DOHH2 (cell line): ENCODE measurements at regions not wholly inside any gene's neighbourhood (a gene's known extent, or its start where the extent isn't known, plus 50 kb on each side); places are given as distances from the start of the nearest gene placed in this dataset.

Experiments used
- H3F3A ChIP-seq: fragments of 200-600 bp; sonication (generic), shearing (Covaris generic); 2 replicates; pipeline ENCODE4 v1.6.0; 2016; ENCODE audit warnings: antibody characterized with exemption, mild to moderate bottlenecking; ENCODE audit not compliant: control insufficient read depth, insufficient read depth
- H3K27ac ChIP-seq: fragments of 200-600 bp; sonication (generic); 2 replicates; pipeline ENCODE4 v1.5.1; 2014; ENCODE audit warnings: low read depth, mild to moderate bottlenecking, low read length, moderate library complexity
- H3K27me3 ChIP-seq: fragments of 200-600 bp; sonication (generic); 2 replicates; pipeline ENCODE4 v1.6.1; 2014; ENCODE audit warnings: mild to moderate bottlenecking, low read length, mixed read lengths; ENCODE audit not compliant: control insufficient read depth
- H3K36me3 ChIP-seq: fragments of 200-600 bp; sonication (generic); 2 replicates; pipeline ENCODE4 v1.6.1; 2014; ENCODE audit warnings: mild to moderate bottlenecking, low read length, moderate library complexity, mixed read lengths; ENCODE audit not compliant: control insufficient read depth
- H3K4me1 ChIP-seq: fragments of 200-600 bp; sonication (generic); 2 replicates; pipeline ENCODE4 v1.6.1; 2014; ENCODE audit warnings: mild to moderate bottlenecking, low read length, mixed read lengths; ENCODE audit not compliant: control insufficient read depth
- H3K4me2 ChIP-seq: fragments of 200-600 bp; sonication (generic); 2 replicates; pipeline ENCODE4 v1.6.0; 2014; ENCODE audit warnings: mild to moderate bottlenecking, low read length, moderate library complexity
- H3K4me3 ChIP-seq: fragments of 200-600 bp; sonication (generic); 2 replicates; pipeline ENCODE4 v1.5.1; 2014; ENCODE audit warnings: mild to moderate bottlenecking, low read length, mixed read lengths
- H3K79me2 ChIP-seq: fragments of 200-600 bp; sonication (generic); 2 replicates; pipeline ENCODE4 v1.6.1; 2014; ENCODE audit warnings: mild to moderate bottlenecking, low read length, mixed read lengths; ENCODE audit not compliant: control insufficient read depth
- H3K9me2 ChIP-seq: fragments of 200-600 bp; sonication (generic); replicated peaks from 2 replicates; pipeline ENCODE4 v1.6.1; 2014; ENCODE audit warnings: mild to moderate bottlenecking, low read length, mixed read lengths; ENCODE audit not compliant: control insufficient read depth
- H3K9me3 ChIP-seq: fragments of 200-600 bp; sonication (generic); 2 replicates; pipeline ENCODE4 v1.6.1; 2014; ENCODE audit warnings: antibody characterized with exemption, low read length, mixed read lengths; ENCODE audit not compliant: control insufficient read depth, insufficient read depth
- H4K20me1 ChIP-seq: fragments of 200-600 bp; sonication (generic); 2 replicates; pipeline ENCODE4 v1.6.0; 2014; ENCODE audit warnings: low read depth, mild to moderate bottlenecking, antibody characterized with exemption, low read length, moderate library complexity; ENCODE audit not compliant: control insufficient read depth, insufficient read depth
- EZH2phosphoT487 ChIP-seq: fragments of 200-600 bp; sonication (generic); IDR thresholded peaks from 2 replicates; pipeline ENCODE4 v1.6.1; 2017; ENCODE audit warnings: borderline replicate concordance, mild to moderate bottlenecking, antibody characterized with exemption, low read length, moderate library complexity, mixed read lengths
- TF ChIP-seq, protein P1 (sequence below): fragments of 200-600 bp; sonication (generic); IDR thresholded peaks from one replicate; pipeline ENCODE4 v1.5.1; 2014; ENCODE audit warnings: antibody characterized with exemption, mild to moderate bottlenecking, low read depth, low read length; ENCODE audit not compliant: poor library complexity, severe bottlenecking

DNA sequence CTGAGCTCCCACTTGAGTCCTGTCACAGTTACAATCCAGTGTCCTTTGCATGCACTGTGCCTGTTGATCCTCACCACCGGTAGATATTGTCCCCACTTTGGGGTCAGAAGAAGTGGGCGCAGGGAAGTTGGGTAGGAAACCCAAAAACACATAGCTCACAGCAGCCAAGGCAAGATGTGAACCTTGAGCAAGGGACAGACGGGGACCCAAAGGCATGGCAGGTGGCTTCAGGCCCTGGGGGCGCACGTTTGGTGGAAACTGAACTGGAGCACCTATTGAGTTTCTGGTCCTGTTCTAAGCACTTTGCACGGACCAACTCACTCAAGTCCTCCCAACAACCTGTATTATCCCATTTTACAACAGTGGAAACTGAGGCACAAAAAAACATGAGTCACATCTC, 82.8 kb upstream of the ZNF716 start:
- H3K79me2 ChIP-seq, result no peaks in the 10 kb centered on the region
- H3K36me3 ChIP-seq, result no peaks in the 10 kb centered on the region
- TF ChIP-seq, protein P1, sequence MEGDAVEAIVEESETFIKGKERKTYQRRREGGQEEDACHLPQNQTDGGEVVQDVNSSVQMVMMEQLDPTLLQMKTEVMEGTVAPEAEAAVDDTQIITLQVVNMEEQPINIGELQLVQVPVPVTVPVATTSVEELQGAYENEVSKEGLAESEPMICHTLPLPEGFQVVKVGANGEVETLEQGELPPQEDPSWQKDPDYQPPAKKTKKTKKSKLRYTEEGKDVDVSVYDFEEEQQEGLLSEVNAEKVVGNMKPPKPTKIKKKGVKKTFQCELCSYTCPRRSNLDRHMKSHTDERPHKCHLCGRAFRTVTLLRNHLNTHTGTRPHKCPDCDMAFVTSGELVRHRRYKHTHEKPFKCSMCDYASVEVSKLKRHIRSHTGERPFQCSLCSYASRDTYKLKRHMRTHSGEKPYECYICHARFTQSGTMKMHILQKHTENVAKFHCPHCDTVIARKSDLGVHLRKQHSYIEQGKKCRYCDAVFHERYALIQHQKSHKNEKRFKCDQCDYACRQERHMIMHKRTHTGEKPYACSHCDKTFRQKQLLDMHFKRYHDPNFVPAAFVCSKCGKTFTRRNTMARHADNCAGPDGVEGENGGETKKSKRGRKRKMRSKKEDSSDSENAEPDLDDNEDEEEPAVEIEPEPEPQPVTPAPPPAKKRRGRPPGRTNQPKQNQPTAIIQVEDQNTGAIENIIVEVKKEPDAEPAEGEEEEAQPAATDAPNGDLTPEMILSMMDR, result no peak
- H3K9me3 ChIP-seq, result peaks cover 40% of the 10 kb centered on the region
- H3K4me1 ChIP-seq, result no peaks in the 10 kb centered on the region
- H3K4me2 ChIP-seq, result no peak overlapping the region
- no peaks in the 10 kb centered on the region for H3K9me2 ChIP-seq
- H3K27ac ChIP-seq, result no peak overlapping the region
- H4K20me1 ChIP-seq, result no peaks in the 10 kb centered on the region
- H3K4me3 ChIP-seq, result no peak overlapping the region
- H3F3A ChIP-seq, result no peaks in the 10 kb centered on the region
- no peaks in the 10 kb centered on the region for H3K27me3 ChIP-seq

- Histone ChIP-seq H3K4me2 (no peak overlapping the region), H3K79me2 (no peaks in the 10 kb centered on the region), H3K27ac (no peak overlapping the region), H4K20me1 (no peaks in the 10 kb centered on the region), H3K36me3 (no peaks in the 10 kb centered on the region), H3F3A (no peaks in the 10 kb centered on the region), H3K9me3 (peaks cover 52% of the 10 kb centered on the region), H3K9me2 (no peaks in the 10 kb centered on the region), H3K27me3 (no peaks in the 10 kb centered on the region), H3K4me1 (no peaks in the 10 kb centered on the region), H3K4me3 (no peak overlapping the region)
- TF ChIP-seq, protein P1, result no peak
- TF ChIP-seq EZH2phosphoT487, result no peak
Observed at GRCh38 chr7:57370066-57370738, 79.8 kb upstream of the ZNF716 start.

DNA sequence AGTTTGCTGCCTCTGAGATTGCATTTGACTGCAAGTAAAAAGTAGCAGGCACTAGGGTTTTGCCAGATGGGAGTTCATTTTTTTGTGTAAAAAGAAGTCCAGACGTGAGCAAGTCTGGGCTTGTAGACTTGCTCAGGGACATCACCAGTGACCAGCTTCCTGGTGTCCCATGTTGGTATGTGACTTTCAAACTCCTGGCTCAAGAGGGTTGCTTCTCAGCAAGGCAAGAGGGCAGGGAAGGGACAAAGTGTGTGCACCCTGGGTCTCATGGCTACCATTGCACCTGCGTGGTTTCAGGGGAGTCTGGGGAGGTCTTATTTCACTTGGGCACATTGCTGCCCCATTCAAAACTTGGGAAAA, 79.3 kb upstream of the ZNF716 start:
- H3K4me3 ChIP-seq, result no peak overlapping the region
- TF ChIP-seq, protein P1, result no peak
- TF ChIP-seq EZH2phosphoT487, result no peak
- no peak overlapping the region for H3K4me2 ChIP-seq
- no peaks in the 10 kb centered on the region for H3K4me1 ChIP-seq
- H3K27me3 ChIP-seq, result no peaks in the 10 kb centered on the region
- H3K9me3 ChIP-seq, result peaks cover 47% of the 10 kb centered on the region
- no peaks in the 10 kb centered on the region for H4K20me1 ChIP-seq
- H3K36me3 ChIP-seq, result no peaks in the 10 kb centered on the region
- H3F3A ChIP-seq, result no peaks in the 10 kb centered on the region
- no peaks in the 10 kb centered on the region for H3K79me2 ChIP-seq
- no peaks in the 10 kb centered on the region for H3K9me2 ChIP-seq
- H3K27ac ChIP-seq, result no peak overlapping the region
